Ovary (tissue), 3 donors: ENCODE measurements at regions not wholly inside any gene's neighbourhood (a gene's known extent, or its start where the extent isn't known, plus 50 kb on each side); places are given as distances from the start of the nearest gene placed in this dataset.

ENCODE experiments used
- POLR2A ChIP-seq: fragments of 450-650 bp; IDR thresholded peaks from one replicate; pipeline ENCODE4 v1.6.1; 2017; ENCODE audit warnings: antibody characterized with exemption, mild to moderate bottlenecking, moderate library complexity
- TF ChIP-seq, protein P1 (sequence below), 3 donors: fragments of 450-650 bp in 2 of 3; fragments of 200-600 bp in 1 of 3; IDR thresholded peaks; one replicate each; pipeline versions ENCODE4 v1.5.1 to v1.8.0; 2016 to 2022; ENCODE audit warnings: antibody characterized with exemption in 3 of 3, mild to moderate bottlenecking in 1 of 3
- donor health status: DM: no; HTN: no; CAD: no.

GRCh38 chr5:122702524-122702875 lies 72.4 kb upstream of the SNX2 start:
- TF ChIP-seq, protein P1, sequence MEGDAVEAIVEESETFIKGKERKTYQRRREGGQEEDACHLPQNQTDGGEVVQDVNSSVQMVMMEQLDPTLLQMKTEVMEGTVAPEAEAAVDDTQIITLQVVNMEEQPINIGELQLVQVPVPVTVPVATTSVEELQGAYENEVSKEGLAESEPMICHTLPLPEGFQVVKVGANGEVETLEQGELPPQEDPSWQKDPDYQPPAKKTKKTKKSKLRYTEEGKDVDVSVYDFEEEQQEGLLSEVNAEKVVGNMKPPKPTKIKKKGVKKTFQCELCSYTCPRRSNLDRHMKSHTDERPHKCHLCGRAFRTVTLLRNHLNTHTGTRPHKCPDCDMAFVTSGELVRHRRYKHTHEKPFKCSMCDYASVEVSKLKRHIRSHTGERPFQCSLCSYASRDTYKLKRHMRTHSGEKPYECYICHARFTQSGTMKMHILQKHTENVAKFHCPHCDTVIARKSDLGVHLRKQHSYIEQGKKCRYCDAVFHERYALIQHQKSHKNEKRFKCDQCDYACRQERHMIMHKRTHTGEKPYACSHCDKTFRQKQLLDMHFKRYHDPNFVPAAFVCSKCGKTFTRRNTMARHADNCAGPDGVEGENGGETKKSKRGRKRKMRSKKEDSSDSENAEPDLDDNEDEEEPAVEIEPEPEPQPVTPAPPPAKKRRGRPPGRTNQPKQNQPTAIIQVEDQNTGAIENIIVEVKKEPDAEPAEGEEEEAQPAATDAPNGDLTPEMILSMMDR (IDR thresholded peaks at IDR 0.05) = no peak
- TF ChIP-seq POLR2A = no peak
